Large intestine (tissue), 3 donors: ENCODE measurements at regions not wholly inside any gene's neighbourhood (a gene's known extent, or its start where the extent isn't known, plus 50 kb on each side); places are given as distances from the start of the nearest gene placed in this dataset.
A peak's percentile ranks its signal among the peaks of the same experiment; 100 is the strongest.

ENCODE experiments used
- DNase-seq, 2 donors: peaks; one replicate each; pipeline versions ENCODE4 v3.0.0 to v3.0.0-alpha.2; 2013
- H3K27ac ChIP-seq: one replicate; pipeline ENCODE4 v1.5.1; 2013; ENCODE audit warnings: low read length
- H3K27me3 ChIP-seq: 2 replicates; pipeline ENCODE4 v1.6.1; 2013; ENCODE audit warnings: low read length; ENCODE audit not compliant: control insufficient read depth, insufficient read depth
- H3K36me3 ChIP-seq: 2 replicates; pipeline ENCODE4 v1.6.1; 2013; ENCODE audit warnings: low read length; ENCODE audit not compliant: control insufficient read depth, insufficient read depth
- H3K4me1 ChIP-seq: one replicate; pipeline ENCODE4 v1.6.1; 2013; ENCODE audit warnings: low read length; ENCODE audit not compliant: control insufficient read depth, insufficient read depth
- H3K4me3 ChIP-seq: one replicate; pipeline ENCODE4 v1.5.1; 2013; ENCODE audit warnings: low read length
- H3K9me3 ChIP-seq: one replicate; pipeline ENCODE4 v1.6.1; 2013; ENCODE audit warnings: mild to moderate bottlenecking, low read depth, low read length, moderate library complexity; ENCODE audit not compliant: control insufficient read depth
- WGBS: methylation state at CpG from one replicate; pipeline ENCODE4 v1.1.5; 2013; ENCODE audit warnings: low lambda C conversion rate; ENCODE audit not compliant: insufficient coverage; 5-methylcytosine and 5-hydroxymethylcytosine counted together

DNA sequence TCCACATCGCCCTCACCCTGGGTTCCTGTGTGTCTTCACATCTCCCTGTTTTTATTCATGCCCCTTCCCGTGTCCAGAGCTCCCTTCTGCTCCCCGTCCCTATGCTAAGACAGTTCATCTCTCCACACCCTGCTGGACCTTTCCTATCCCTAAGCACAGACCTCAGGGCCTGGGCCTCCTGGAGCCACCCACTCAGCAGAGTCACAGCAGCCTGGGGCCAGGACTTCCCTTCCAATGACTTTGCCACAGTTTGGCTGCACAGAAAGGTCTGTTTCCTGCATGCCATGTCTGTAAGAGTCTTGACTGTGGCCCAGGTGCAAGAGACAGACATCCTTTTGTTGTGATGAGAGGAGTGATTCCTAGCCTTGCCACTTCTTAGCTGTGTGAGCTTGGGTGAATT is 470.7 kb downstream of the TSHZ3 start:
- Histone ChIP-seq H3K27ac (no peak overlapping the region), H3K4me3 (no peak overlapping the region), H3K27me3 (no peaks in the 10 kb centered on the region), H3K9me3 (no peaks in the 10 kb centered on the region), H3K4me1 (no peaks in the 10 kb centered on the region), H3K36me3 (no peaks in the 10 kb centered on the region)
- WGBS: 60% methylated on average over 1 of the region's 3 CpGs
- DNase-seq: no peak

DNA sequence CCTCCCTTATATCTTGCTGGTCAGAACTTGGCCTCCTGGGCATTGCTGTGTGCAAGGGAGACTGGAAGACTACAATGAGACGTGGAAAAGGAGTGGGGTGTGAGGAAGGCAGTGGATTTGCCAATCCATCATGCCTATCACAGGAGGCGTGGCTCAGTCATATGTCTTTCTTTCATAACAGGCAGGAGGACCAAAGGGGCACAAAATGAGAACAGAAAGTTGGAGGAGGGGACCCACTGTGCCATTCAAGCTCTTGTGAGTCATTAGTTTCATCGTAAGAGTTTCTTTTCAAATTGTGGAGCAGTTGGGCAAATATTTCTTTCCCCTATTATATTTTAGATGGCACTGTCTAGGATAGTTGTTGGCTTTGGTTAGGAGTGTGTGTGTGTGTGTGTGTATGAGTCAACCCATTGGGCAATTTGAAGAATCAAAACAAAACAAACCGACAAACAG is 471.5 kb downstream of the TSHZ3 start:
- no CpG with 5 or more reads among the region's 4 CpGs for WGBS
- Histone ChIP-seq H3K36me3 (no peaks in the 10 kb centered on the region), H3K27ac (no peak overlapping the region), H3K4me3 (no peak overlapping the region), H3K4me1 (no peaks in the 10 kb centered on the region), H3K9me3 (no peaks in the 10 kb centered on the region), H3K27me3 (no peaks in the 10 kb centered on the region)
- no peak for DNase-seq

- no CpG with 5 or more reads among the region's 1 CpG for WGBS
- Histone ChIP-seq H3K27ac (no peak overlapping the region), H3K9me3 (no peaks in the 10 kb centered on the region), H3K27me3 (no peaks in the 10 kb centered on the region), H3K4me1 (no peaks in the 10 kb centered on the region), H3K4me3 (no peak overlapping the region), H3K36me3 (no peaks in the 10 kb centered on the region)
- DNase-seq: no peak
These were observed 475.5 kb downstream of the TSHZ3 start for GRCh38 chr19:30873691-30874090.

GRCh38 chr19:30873003-30873402 is 476.2 kb downstream of the TSHZ3 start:
- H3K27ac ChIP-seq: no peak overlapping the region
- H3K36me3 ChIP-seq: no peaks in the 10 kb centered on the region
- no peak for DNase-seq
- no CpG with 5 or more reads among the region's 2 CpGs for WGBS
- H3K27me3 ChIP-seq: no peaks in the 10 kb centered on the region
- no peak overlapping the region for H3K4me3 ChIP-seq
- no peaks in the 10 kb centered on the region for H3K4me1 ChIP-seq
- H3K9me3 ChIP-seq: no peaks in the 10 kb centered on the region

DNA sequence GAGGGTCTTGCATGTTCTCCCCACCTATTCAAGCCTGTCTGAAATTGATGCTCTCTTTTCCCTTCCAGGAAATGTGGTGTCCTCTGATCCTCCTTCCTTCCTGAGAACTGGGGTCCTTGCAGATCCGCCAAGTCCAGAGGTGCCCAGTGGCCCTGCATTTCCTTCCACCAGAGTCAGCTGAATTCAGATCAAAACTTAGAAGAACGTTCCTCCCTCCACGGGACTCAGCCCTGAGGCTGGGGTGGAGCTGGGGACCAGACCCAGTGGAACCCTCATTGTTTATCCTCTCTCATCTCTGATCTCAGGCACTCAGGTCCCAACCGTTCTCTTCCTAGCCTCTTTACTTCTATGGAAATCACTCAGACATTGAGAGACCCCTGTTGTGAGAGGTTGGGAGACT is 477.3 kb downstream of the TSHZ3 start:
- Histone ChIP-seq H3K4me1 (no peaks in the 10 kb centered on the region), H3K36me3 (no peaks in the 10 kb centered on the region), H3K4me3 (no peak overlapping the region), H3K27me3 (no peaks in the 10 kb centered on the region), H3K9me3 (no peaks in the 10 kb centered on the region), H3K27ac (no peak overlapping the region)
- 100% methylated on average over 1 of the region's 4 CpGs for WGBS
- DNase-seq: no peak

GRCh38 chr19:30870876-30871275 is 478.4 kb downstream of the TSHZ3 start:
- Histone ChIP-seq H3K4me1 (no peaks in the 10 kb centered on the region), H3K9me3 (no peaks in the 10 kb centered on the region), H3K4me3 (no peak overlapping the region), H3K27me3 (no peaks in the 10 kb centered on the region), H3K27ac (no peak overlapping the region), H3K36me3 (no peaks in the 10 kb centered on the region)
- DNase-seq: peak; percentile 6 to 8
- WGBS: no CpG with 5 or more reads among the region's 8 CpGs

DNA sequence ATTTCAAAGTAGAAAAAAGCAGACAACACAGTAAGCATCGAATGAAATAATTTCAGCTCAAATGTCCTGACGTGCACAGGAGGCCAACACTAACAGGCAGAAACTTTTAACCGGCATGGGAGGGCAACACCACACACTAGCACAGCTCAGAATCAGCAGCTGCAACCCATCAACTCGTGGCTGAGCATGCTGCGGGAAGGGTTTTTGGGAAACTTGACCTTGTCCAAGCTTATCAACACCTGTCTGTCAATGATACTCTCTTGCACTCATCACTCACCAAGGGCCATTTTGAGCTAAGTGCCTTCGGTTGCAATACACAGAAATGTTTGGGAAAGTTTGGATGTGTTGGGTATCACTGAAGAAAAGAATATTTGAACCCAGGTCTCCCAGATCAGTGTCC is 483.7 kb downstream of the TSHZ3 start:
- DNase-seq: no peak
- no peaks in the 10 kb centered on the region for H3K9me3 ChIP-seq
- no peak overlapping the region for H3K27ac ChIP-seq
- H3K36me3 ChIP-seq: no peaks in the 10 kb centered on the region
- no peaks in the 10 kb centered on the region for H3K27me3 ChIP-seq
- no peaks in the 10 kb centered on the region for H3K4me1 ChIP-seq
- 77% methylated on average over 3 of the region's 6 CpGs for WGBS
- no peak overlapping the region for H3K4me3 ChIP-seq

GRCh38 chr19:30864391-30865215 is 484.6 kb downstream of the TSHZ3 start:
- H3K9me3 ChIP-seq: no peaks in the 10 kb centered on the region
- H3K36me3 ChIP-seq: no peaks in the 10 kb centered on the region
- no peak overlapping the region for H3K27ac ChIP-seq
- WGBS: no CpG with 5 or more reads among the region's 13 CpGs
- H3K4me1 ChIP-seq: no peaks in the 10 kb centered on the region
- H3K4me3 ChIP-seq: no peak overlapping the region
- DNase-seq: no peak
- H3K27me3 ChIP-seq: no peaks in the 10 kb centered on the region

- H3K4me1 ChIP-seq: no peaks in the 10 kb centered on the region
- no peak overlapping the region for H3K27ac ChIP-seq
- DNase-seq: no peak
- WGBS: 92% methylated on average over 11 of the region's 19 CpGs
- H3K4me3 ChIP-seq: no peak overlapping the region
- no peaks in the 10 kb centered on the region for H3K9me3 ChIP-seq
- no peaks in the 10 kb centered on the region for H3K27me3 ChIP-seq
- H3K36me3 ChIP-seq: no peaks in the 10 kb centered on the region
These were observed 486.4 kb downstream of the TSHZ3 start for GRCh38 chr19:30862876-30863275.

- Histone ChIP-seq H3K27me3 (no peaks in the 10 kb centered on the region), H3K27ac (no peak overlapping the region), H3K4me3 (no peak overlapping the region), H3K36me3 (no peaks in the 10 kb centered on the region), H3K9me3 (no peaks in the 10 kb centered on the region), H3K4me1 (no peaks in the 10 kb centered on the region)
- no CpG with 5 or more reads among the region's 5 CpGs for WGBS
- DNase-seq: no peak
These were observed 487.3 kb downstream of the TSHZ3 start for GRCh38 chr19:30861919-30862318.

- no CpG with 5 or more reads among the region's 7 CpGs for WGBS
- DNase-seq: no peak
- no peak overlapping the region for H3K4me3 ChIP-seq
These were observed 485.8 kb downstream of the ZNF536 start for GRCh38 chr19:30857966-30858490.

More at GRCh38 chr19:30857966-30858490, 485.8 kb downstream of the ZNF536 start:
- no peak overlapping the region for H3K27ac ChIP-seq
- H3K4me1 ChIP-seq: no peaks in the 10 kb centered on the region
- H3K9me3 ChIP-seq: no peaks in the 10 kb centered on the region
- no peaks in the 10 kb centered on the region for H3K27me3 ChIP-seq
- no peaks in the 10 kb centered on the region for H3K36me3 ChIP-seq
